Neural cell (in vitro differentiated cells): ENCODE measurements at regions not wholly inside any gene's neighbourhood (a gene's known extent, or its start where the extent isn't known, plus 50 kb on each side); places are given as distances from the start of the nearest gene placed in this dataset.

ENCODE experiments used
- H2AFZ ChIP-seq: fragments of 200-600, 300-800 bp; sonication (generic), shearing (Covaris generic); 2 replicates; pipeline ENCODE4 v1.6.0; 2014; ENCODE audit warnings: low read depth, mild to moderate bottlenecking, antibody characterized with exemption, low read length, moderate library complexity
- H3F3A ChIP-seq: fragments of 200-600 bp; shearing (Covaris generic); 2 replicates; pipeline ENCODE4 v1.6.1; 2016; ENCODE audit warnings: mild to moderate bottlenecking, moderate library complexity, mixed read lengths, antibody characterized with exemption, low read length; ENCODE audit not compliant: insufficient read depth, poor library complexity, severe bottlenecking
- H3K27ac ChIP-seq: fragments of 200-600, 300-800 bp; sonication (generic), shearing (Covaris generic); 2 replicates; pipeline ENCODE4 v1.5.1; 2014; ENCODE audit warnings: mild to moderate bottlenecking, low read length, moderate library complexity
- H3K27me3 ChIP-seq: fragments of 300-800, 200-600 bp; sonication (generic), shearing (Covaris generic); 2 replicates; pipeline ENCODE4 v1.6.0; 2014; ENCODE audit warnings: mild to moderate bottlenecking, low read depth, low read length, moderate library complexity; ENCODE audit not compliant: insufficient read depth
- H3K36me3 ChIP-seq: fragments of 300-800, 200-600 bp; sonication (generic), shearing (Covaris generic); 2 replicates; pipeline ENCODE4 v1.5.1; 2014; ENCODE audit warnings: mild to moderate bottlenecking, antibody characterized with exemption, low read length, moderate library complexity; ENCODE audit not compliant: insufficient read depth
- H3K4me2 ChIP-seq: fragments of 300-800, 200-600 bp; sonication (generic), shearing (Covaris generic); 2 replicates; pipeline ENCODE4 v1.6.0; 2014; ENCODE audit warnings: mild to moderate bottlenecking, low read length
- H3K4me3 ChIP-seq: fragments of 300-800, 200-600 bp; sonication (generic), shearing (Covaris generic); 2 replicates; pipeline ENCODE4 v1.5.1; 2014; ENCODE audit warnings: mild to moderate bottlenecking, low read length, moderate library complexity
- H3K79me2 ChIP-seq: fragments of 200-600 bp; shearing (Covaris generic); replicated peaks from 2 replicates; pipeline ENCODE4 v1.6.0; 2014; ENCODE audit warnings: mild to moderate bottlenecking, low read length, moderate library complexity; ENCODE audit not compliant: insufficient read depth
- H3K9ac ChIP-seq: fragments of 300-800, 200-600 bp; sonication (generic), shearing (Covaris generic); 2 replicates; pipeline ENCODE4 v1.6.1; 2016; ENCODE audit warnings: mild to moderate bottlenecking, low read length, mixed read lengths
- H3K9me2 ChIP-seq: fragments of 200-600 bp; shearing (Covaris generic); 2 replicates; pipeline ENCODE4 v1.6.1; 2016; ENCODE audit warnings: mild to moderate bottlenecking, low read length, mixed read lengths; ENCODE audit not compliant: insufficient read depth
- H3K9me3 ChIP-seq: fragments of 200-600, 300-800 bp; sonication (generic), shearing (Covaris generic); 2 replicates; pipeline ENCODE4 v1.6.1; 2016; ENCODE audit warnings: mild to moderate bottlenecking, mixed run types, low read length, moderate library complexity, mixed read lengths
- H4K20me1 ChIP-seq: fragments of 200-600 bp; shearing (Covaris generic); 2 replicates; pipeline ENCODE4 v1.6.1; 2016; ENCODE audit warnings: mild to moderate bottlenecking, mixed run types; ENCODE audit not compliant: insufficient read depth
- CTCF ChIP-seq: fragments of 450-650 bp; IDR thresholded peaks from 2 replicates; pipeline ENCODE4 v1.5.1; 2014; ENCODE audit warnings: antibody characterized with exemption, mild to moderate bottlenecking, moderate library complexity; ENCODE audit not compliant: poor library complexity, severe bottlenecking
- EP300 ChIP-seq: fragments of 450-650 bp; conservative IDR thresholded peaks from 2 replicates; pipeline ENCODE4 v1.6.1; 2014; ENCODE audit warnings: antibody characterized with exemption, mild to moderate bottlenecking, moderate library complexity; ENCODE audit not compliant: poor library complexity, severe bottlenecking
- EZH2 ChIP-seq: fragments of 200-600, 300-800 bp; shearing (Covaris generic), sonication (generic); IDR thresholded peaks from 2 replicates; pipeline ENCODE4 v1.6.1; 2014; ENCODE audit warnings: antibody characterized with exemption, low read length, borderline replicate concordance, mild to moderate bottlenecking; ENCODE audit not compliant: insufficient read depth, poor library complexity, severe bottlenecking
- MXI1 ChIP-seq: fragments of 450-650 bp; conservative IDR thresholded peaks from 2 replicates; pipeline ENCODE4 v1.6.1; 2014; ENCODE audit warnings: antibody characterized with exemption, mild to moderate bottlenecking; ENCODE audit not compliant: poor library complexity, severe bottlenecking
- RAD21 ChIP-seq: fragments of 450-650 bp; conservative IDR thresholded peaks from 2 replicates; pipeline ENCODE4 v1.6.1; 2014; ENCODE audit warnings: antibody characterized with exemption, mild to moderate bottlenecking, moderate library complexity
- SMC3 ChIP-seq: fragments of 450-650 bp; conservative IDR thresholded peaks from 2 replicates; pipeline ENCODE4 v1.6.1; 2014; ENCODE audit warnings: antibody characterized with exemption, mild to moderate bottlenecking, moderate library complexity; ENCODE audit not compliant: poor library complexity
- TAF1 ChIP-seq: IDR thresholded peaks from 2 replicates; pipeline ENCODE4 v1.6.1; 2012; ENCODE audit warnings: low read depth
- TF ChIP-seq, protein P1 (sequence below): IDR thresholded peaks from 2 replicates; pipeline ENCODE4 v1.6.1; 2012; ENCODE audit warnings: borderline replicate concordance

DNA sequence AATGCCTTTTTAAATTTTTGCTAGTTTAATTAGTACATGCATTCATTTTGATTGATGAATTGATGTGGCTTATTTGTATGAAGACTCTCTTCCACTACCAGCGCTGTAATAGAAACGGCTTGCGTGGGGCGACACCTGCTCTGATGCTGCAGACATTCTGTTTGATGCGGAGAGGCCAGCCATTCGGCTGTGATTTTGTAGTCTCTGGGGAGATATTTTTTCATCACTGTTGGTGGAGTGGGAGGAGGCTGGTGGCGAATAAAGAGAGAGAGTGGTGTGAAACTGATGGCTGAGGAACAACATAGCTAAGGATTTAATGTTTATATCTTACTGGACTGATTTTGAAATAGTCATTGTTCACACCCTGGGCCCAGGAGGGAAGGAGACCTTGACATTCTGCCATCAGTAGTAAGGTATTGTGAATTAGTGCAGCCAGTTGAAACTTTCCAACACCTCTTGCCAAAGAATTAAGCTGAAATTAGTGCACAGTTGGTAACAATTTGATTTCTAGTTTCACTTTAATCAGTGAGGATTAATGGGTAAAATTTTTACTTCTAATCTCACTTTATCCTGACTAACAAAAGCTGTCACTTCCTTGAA is 224.1 kb downstream of the MTX2 start:
- Histone ChIP-seq H2AFZ (no peak overlapping the region), H3K4me3 (no peak overlapping the region), H3K9me2 (no peaks in the 10 kb centered on the region), H3K27me3 (no peaks in the 10 kb centered on the region), H3F3A (no peaks in the 10 kb centered on the region), H3K9ac (no peak overlapping the region), H4K20me1 (no peaks in the 10 kb centered on the region), H3K79me2 (no peaks in the 10 kb centered on the region), H3K27ac (peak overlapping the region; percentile 15), H3K4me2 (no peak overlapping the region), H3K36me3 (no peaks in the 10 kb centered on the region), H3K9me3 (no peaks in the 10 kb centered on the region)
- TF ChIP-seq EP300: peak; percentile 29
- TF ChIP-seq EZH2: no peak

DNA sequence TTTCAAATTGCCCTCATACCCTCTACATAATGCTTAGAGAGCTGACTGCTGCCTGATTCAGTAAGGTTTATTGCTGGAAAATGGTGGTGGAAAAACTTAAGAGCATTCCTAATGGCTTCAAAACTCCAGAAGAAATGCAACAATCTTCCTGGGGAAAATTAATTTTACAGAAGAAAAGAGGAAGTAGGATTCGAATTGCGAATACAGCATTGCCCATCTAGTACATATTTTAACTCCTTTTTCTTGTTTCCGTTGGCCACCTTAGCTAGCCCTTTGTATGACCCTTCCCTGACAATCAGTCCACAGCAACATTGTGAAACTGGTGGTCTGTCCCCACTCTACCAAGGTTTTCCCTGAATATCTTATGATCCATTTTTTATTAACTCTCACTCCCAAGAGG is 224.7 kb downstream of the MTX2 start:
- no peaks in the 10 kb centered on the region for H3F3A ChIP-seq
- H3K9me3 ChIP-seq: no peaks in the 10 kb centered on the region
- H3K9me2 ChIP-seq: no peaks in the 10 kb centered on the region
- H2AFZ ChIP-seq: no peak overlapping the region
- TF ChIP-seq RAD21: no peak
- TF ChIP-seq EP300: no peak
- no peak for TF ChIP-seq CTCF
- TF ChIP-seq SMC3: no peak
- no peak for TF ChIP-seq MXI1
- TF ChIP-seq, protein P1, sequence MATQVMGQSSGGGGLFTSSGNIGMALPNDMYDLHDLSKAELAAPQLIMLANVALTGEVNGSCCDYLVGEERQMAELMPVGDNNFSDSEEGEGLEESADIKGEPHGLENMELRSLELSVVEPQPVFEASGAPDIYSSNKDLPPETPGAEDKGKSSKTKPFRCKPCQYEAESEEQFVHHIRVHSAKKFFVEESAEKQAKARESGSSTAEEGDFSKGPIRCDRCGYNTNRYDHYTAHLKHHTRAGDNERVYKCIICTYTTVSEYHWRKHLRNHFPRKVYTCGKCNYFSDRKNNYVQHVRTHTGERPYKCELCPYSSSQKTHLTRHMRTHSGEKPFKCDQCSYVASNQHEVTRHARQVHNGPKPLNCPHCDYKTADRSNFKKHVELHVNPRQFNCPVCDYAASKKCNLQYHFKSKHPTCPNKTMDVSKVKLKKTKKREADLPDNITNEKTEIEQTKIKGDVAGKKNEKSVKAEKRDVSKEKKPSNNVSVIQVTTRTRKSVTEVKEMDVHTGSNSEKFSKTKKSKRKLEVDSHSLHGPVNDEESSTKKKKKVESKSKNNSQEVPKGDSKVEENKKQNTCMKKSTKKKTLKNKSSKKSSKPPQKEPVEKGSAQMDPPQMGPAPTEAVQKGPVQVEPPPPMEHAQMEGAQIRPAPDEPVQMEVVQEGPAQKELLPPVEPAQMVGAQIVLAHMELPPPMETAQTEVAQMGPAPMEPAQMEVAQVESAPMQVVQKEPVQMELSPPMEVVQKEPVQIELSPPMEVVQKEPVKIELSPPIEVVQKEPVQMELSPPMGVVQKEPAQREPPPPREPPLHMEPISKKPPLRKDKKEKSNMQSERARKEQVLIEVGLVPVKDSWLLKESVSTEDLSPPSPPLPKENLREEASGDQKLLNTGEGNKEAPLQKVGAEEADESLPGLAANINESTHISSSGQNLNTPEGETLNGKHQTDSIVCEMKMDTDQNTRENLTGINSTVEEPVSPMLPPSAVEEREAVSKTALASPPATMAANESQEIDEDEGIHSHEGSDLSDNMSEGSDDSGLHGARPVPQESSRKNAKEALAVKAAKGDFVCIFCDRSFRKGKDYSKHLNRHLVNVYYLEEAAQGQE: no peak
- no peak for TF ChIP-seq EZH2
- H3K9ac ChIP-seq: no peak overlapping the region
- no peak overlapping the region for H3K4me2 ChIP-seq
- no peak overlapping the region for H3K27ac ChIP-seq
- H4K20me1 ChIP-seq: no peaks in the 10 kb centered on the region
- H3K36me3 ChIP-seq: no peaks in the 10 kb centered on the region
- H3K4me3 ChIP-seq: no peak overlapping the region
- no peaks in the 10 kb centered on the region for H3K79me2 ChIP-seq
- no peaks in the 10 kb centered on the region for H3K27me3 ChIP-seq

- Histone ChIP-seq H2AFZ (no peak overlapping the region), H3K27me3 (no peaks in the 10 kb centered on the region), H3K36me3 (no peaks in the 10 kb centered on the region), H3K4me2 (no peak overlapping the region), H3K9ac (no peak overlapping the region), H3K9me2 (no peaks in the 10 kb centered on the region), H3K27ac (no peak overlapping the region), H4K20me1 (no peaks in the 10 kb centered on the region), H3K79me2 (no peaks in the 10 kb centered on the region), H3K9me3 (no peaks in the 10 kb centered on the region), H3F3A (no peaks in the 10 kb centered on the region), H3K4me3 (no peak overlapping the region)
- TF ChIP-seq SMC3: no peak
- TF ChIP-seq, protein P1: no peak
- no peak for TF ChIP-seq MXI1
- TF ChIP-seq CTCF: no peak
- TF ChIP-seq EP300: no peak
- no peak for TF ChIP-seq TAF1
These were observed 225.7 kb downstream of the MTX2 start for GRCh38 chr2:176494949-176495353.
